ENCODE measurements at regions not wholly inside any gene's neighbourhood (a gene's known extent, or its start where the extent isn't known, plus 50 kb on each side); places are given as distances from the start of the nearest gene placed in this dataset.
"Not testable (repeated sequence)": the region's sequence is repeated elsewhere in the genome, so short reads cannot be mapped to it uniquely, and the experiment has no call there.

GRCh38 chr13:54415753-54416366 lies 1387.2 kb downstream of the OLFM4 start:
- no peak for DNase-seq

- DNase-seq = not testable (repeated sequence)
These were observed 1394.3 kb downstream of the OLFM4 start for GRCh38 chr13:54422946-54423345.

- DNase-seq = no peak
These were observed 1395.7 kb downstream of the OLFM4 start for GRCh38 chr13:54424344-54424743.

GRCh38 chr13:54433493-54434206 lies 1405.0 kb downstream of the OLFM4 start:
- DNase-seq = peak; percentile 97

GRCh38 chr13:54440853-54441400 lies 1412.3 kb downstream of the OLFM4 start:
- not testable (repeated sequence) for DNase-seq

- DNase-seq = no peak
These were observed 1416.8 kb downstream of the OLFM4 start for GRCh38 chr13:54445453-54445852.

GRCh38 chr13:54445865-54446264 lies 1417.3 kb downstream of the OLFM4 start:
- no peak for DNase-seq

- peak; percentile 50 for DNase-seq
These were observed 1421.3 kb downstream of the OLFM4 start for GRCh38 chr13:54449922-54450321.

GRCh38 chr13:54484166-54484565 lies 1455.6 kb downstream of the OLFM4 start:
- no peak for DNase-seq

- DNase-seq = peak; percentile 31
These were observed 1458.0 kb downstream of the OLFM4 start for GRCh38 chr13:54486421-54487166.

GRCh38 chr13:54489359-54489758 lies 1460.7 kb downstream of the OLFM4 start:
- DNase-seq = no peak

GRCh38 chr13:54492995-54493394 lies 1464.4 kb downstream of the OLFM4 start:
- DNase-seq = no peak

GRCh38 chr13:54511366-54511765 lies 1482.8 kb downstream of the OLFM4 start:
- DNase-seq = no peak

- DNase-seq = no peak
These were observed 1484.6 kb downstream of the OLFM4 start for GRCh38 chr13:54513254-54513653.

- DNase-seq = peak; percentile 66
These were observed 1507.5 kb downstream of the OLFM4 start for GRCh38 chr13:54536112-54536511.

GRCh38 chr13:54563286-54563685 lies 1534.7 kb downstream of the OLFM4 start:
- DNase-seq = no peak

GRCh38 chr13:54572037-54572436 lies 1543.4 kb downstream of the OLFM4 start:
- peak; percentile 82 for DNase-seq

GRCh38 chr13:54573186-54573585 lies 1544.6 kb downstream of the OLFM4 start:
- DNase-seq = peak; percentile 75

- peak; percentile 99 for DNase-seq
These were observed 1546.2 kb downstream of the OLFM4 start for GRCh38 chr13:54574791-54575190.

- no peak for DNase-seq
These were observed 1562.9 kb downstream of the OLFM4 start for GRCh38 chr13:54591540-54591939.

- no peak for DNase-seq
These were observed 1563.6 kb downstream of the OLFM4 start for GRCh38 chr13:54592201-54592600.

GRCh38 chr13:54593504-54593903 lies 1564.9 kb downstream of the OLFM4 start:
- peak; percentile 28 for DNase-seq

- no peak for DNase-seq
These were observed 1569.0 kb downstream of the OLFM4 start for GRCh38 chr13:54597540-54598088.

Data from DMS53 (cell line).